Panc1 (cell line): ENCODE measurements at regions not wholly inside any gene's neighbourhood (a gene's known extent, or its start where the extent isn't known, plus 50 kb on each side); places are given as distances from the start of the nearest gene placed in this dataset.

Experiments used
- CTCF ChIP-seq: fragments of 450-650 bp; IDR thresholded peaks from 2 replicates; pipeline ENCODE4 v1.5.1; 2017; ENCODE audit warnings: mild to moderate bottlenecking
- POLR2AphosphoS5 ChIP-seq: IDR thresholded peaks from 2 replicates; pipeline ENCODE4 v1.6.1; 2012; ENCODE audit warnings: mild to moderate bottlenecking, low read depth, low read length, moderate library complexity
- TCF7L2 ChIP-seq: IDR thresholded peaks from 2 replicates; pipeline ENCODE4 v1.6.1; 2011; ENCODE audit warnings: mild to moderate bottlenecking, low read depth, low read length, inconsistent platforms
- TF ChIP-seq, protein P1 (sequence below), 2 experiments: IDR thresholded peaks; 2 replicates each; pipeline ENCODE4 v1.6.1; 2011 to 2012; ENCODE audit warnings: low read depth in 2 of 2, control low read depth in 1 of 2, low read length in 1 of 2, mild to moderate bottlenecking in 1 of 2, moderate library complexity in 1 of 2; ENCODE audit not compliant: insufficient read depth in 1 of 2

DNA sequence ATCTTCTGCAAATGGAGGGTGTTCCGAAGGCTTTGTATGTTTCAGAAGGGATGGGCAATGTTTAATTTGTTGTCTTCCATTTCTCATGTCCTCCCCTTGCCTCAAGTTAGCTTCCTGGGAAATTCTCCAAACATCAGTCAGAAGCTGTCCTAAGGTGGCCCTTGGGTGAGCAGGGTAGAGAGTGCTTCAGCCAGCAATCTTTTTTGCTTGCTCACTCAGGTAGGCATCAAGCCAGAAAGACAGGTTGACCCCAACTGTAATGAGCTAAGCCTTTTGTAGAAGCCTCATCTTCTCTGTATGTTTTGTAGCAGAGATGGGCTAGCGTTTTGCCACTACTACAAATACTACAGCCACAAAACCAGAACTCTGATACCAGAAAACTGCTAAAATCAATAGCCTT is 321.5 kb upstream of the FAM78B start:
- TF ChIP-seq CTCF = no peak
- TF ChIP-seq POLR2AphosphoS5 = no peak
- TF ChIP-seq, protein P1, sequence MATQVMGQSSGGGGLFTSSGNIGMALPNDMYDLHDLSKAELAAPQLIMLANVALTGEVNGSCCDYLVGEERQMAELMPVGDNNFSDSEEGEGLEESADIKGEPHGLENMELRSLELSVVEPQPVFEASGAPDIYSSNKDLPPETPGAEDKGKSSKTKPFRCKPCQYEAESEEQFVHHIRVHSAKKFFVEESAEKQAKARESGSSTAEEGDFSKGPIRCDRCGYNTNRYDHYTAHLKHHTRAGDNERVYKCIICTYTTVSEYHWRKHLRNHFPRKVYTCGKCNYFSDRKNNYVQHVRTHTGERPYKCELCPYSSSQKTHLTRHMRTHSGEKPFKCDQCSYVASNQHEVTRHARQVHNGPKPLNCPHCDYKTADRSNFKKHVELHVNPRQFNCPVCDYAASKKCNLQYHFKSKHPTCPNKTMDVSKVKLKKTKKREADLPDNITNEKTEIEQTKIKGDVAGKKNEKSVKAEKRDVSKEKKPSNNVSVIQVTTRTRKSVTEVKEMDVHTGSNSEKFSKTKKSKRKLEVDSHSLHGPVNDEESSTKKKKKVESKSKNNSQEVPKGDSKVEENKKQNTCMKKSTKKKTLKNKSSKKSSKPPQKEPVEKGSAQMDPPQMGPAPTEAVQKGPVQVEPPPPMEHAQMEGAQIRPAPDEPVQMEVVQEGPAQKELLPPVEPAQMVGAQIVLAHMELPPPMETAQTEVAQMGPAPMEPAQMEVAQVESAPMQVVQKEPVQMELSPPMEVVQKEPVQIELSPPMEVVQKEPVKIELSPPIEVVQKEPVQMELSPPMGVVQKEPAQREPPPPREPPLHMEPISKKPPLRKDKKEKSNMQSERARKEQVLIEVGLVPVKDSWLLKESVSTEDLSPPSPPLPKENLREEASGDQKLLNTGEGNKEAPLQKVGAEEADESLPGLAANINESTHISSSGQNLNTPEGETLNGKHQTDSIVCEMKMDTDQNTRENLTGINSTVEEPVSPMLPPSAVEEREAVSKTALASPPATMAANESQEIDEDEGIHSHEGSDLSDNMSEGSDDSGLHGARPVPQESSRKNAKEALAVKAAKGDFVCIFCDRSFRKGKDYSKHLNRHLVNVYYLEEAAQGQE (IDR thresholded peaks at IDR 0.05; ENCODE audit: insufficient read depth in 1 of 2, low read depth in 2 of 2, low read length in 1 of 2) = no peak
- no peak for TF ChIP-seq TCF7L2
